HEK293T (cell line): ENCODE measurements at regions not wholly inside any gene's neighbourhood (a gene's known extent, or its start where the extent isn't known, plus 50 kb on each side); places are given as distances from the start of the nearest gene placed in this dataset.
A peak's percentile ranks its signal among the peaks of the same experiment; 100 is the strongest.

ENCODE experiments used
- CTCF ChIA-PET: fragments of 350-600 bp; formaldehyde crosslinking; extraction: SDS; loops from one replicate; lab custom pipeline; 2021; ENCODE audit warnings: antibody characterized with exemption, inconsistent platforms; lab: Yijun Ruan, JAX
- POLR2A ChIA-PET: fragments of 350-600 bp; formaldehyde crosslinking; extraction: SDS; loops from one replicate; lab custom pipeline; 2020; ENCODE audit warnings: antibody characterized with exemption, inconsistent platforms; lab: Yijun Ruan, JAX
- DNase-seq: peaks from one replicate; pipeline ENCODE4 v3.0.0; 2012; ENCODE audit warnings: mixed read lengths; ENCODE audit errors: extremely low spot score
- ARNT ChIP-seq: fragments of 450-650 bp; IDR thresholded peaks from 2 replicates; pipeline ENCODE4 v1.6.1; 2017; ENCODE audit warnings: mild to moderate bottlenecking
- BHLHE40 ChIP-seq: fragments of 450-650 bp; IDR thresholded peaks from 2 replicates; pipeline ENCODE4 v1.6.1; 2016; ENCODE audit warnings: mild to moderate bottlenecking, moderate library complexity, borderline replicate concordance
- CTBP1 ChIP-seq: fragments of 450-650 bp; IDR thresholded peaks from 2 replicates; pipeline ENCODE4 v1.6.1; 2016; ENCODE audit warnings: borderline replicate concordance
- ELF4 ChIP-seq: fragments of 450-650 bp; IDR thresholded peaks from 2 replicates; pipeline ENCODE4 v1.6.1; 2017; ENCODE audit warnings: antibody characterized with exemption
- FOXA1 ChIP-seq: fragments of 450-650 bp; IDR thresholded peaks from 2 replicates; pipeline ENCODE4 v1.6.1; 2016; ENCODE audit warnings: mild to moderate bottlenecking
- FOXK2 ChIP-seq: fragments of 450-650 bp; IDR thresholded peaks from 2 replicates; pipeline ENCODE4 v1.6.1; 2016; ENCODE audit warnings: mild to moderate bottlenecking
- FOXM1 ChIP-seq: fragments of 450-650 bp; IDR thresholded peaks from 2 replicates; pipeline ENCODE4 v1.6.1; 2017; ENCODE audit warnings: mild to moderate bottlenecking, borderline replicate concordance
- HDGF ChIP-seq: fragments of 450-650 bp; IDR thresholded peaks from 2 replicates; pipeline ENCODE4 v1.6.1; 2017; ENCODE audit warnings: antibody characterized with exemption, borderline replicate concordance
- L3MBTL2 ChIP-seq: fragments of 450-650 bp; conservative IDR thresholded peaks from 2 replicates; pipeline ENCODE4 v1.6.1; 2016; ENCODE audit warnings: mild to moderate bottlenecking
- LEF1 ChIP-seq: fragments of 450-650 bp; IDR thresholded peaks from 2 replicates; pipeline ENCODE4 v1.6.1; 2017; ENCODE audit warnings: mild to moderate bottlenecking, borderline replicate concordance
- NFRKB ChIP-seq: fragments of 450-650 bp; IDR thresholded peaks from 2 replicates; pipeline ENCODE4 v1.6.1; 2016; ENCODE audit warnings: mild to moderate bottlenecking, moderate library complexity
- SP1 ChIP-seq: fragments of 450-650 bp; IDR thresholded peaks from 2 replicates; pipeline ENCODE4 v1.6.1; 2017
- SUZ12 ChIP-seq: fragments of 450-650 bp; IDR thresholded peaks from 2 replicates; pipeline ENCODE4 v1.6.1; 2016; ENCODE audit warnings: mild to moderate bottlenecking
- TARDBP ChIP-seq: fragments of 450-650 bp; IDR thresholded peaks from 2 replicates; pipeline ENCODE4 v1.6.1; 2016
- ZNF384 ChIP-seq: fragments of 450-650 bp; IDR thresholded peaks from 2 replicates; pipeline ENCODE4 v1.6.1; 2016
- TF ChIP-seq, protein P1 (sequence below): fragments of 450-650 bp; IDR thresholded peaks from 2 replicates; pipeline ENCODE4 v1.6.1; 2016

GRCh38 chr6:138032571-138032970 lies 74.6 kb downstream of the PERP start:
- ChIA-PET POLR2A (no interaction called here), CTCF (interaction anchor here (1.3 kb wide), 1 partner anchor 26 kb away, joined by 4 read pairs; no protein-coding TSS in a partner anchor)
- TF ChIP-seq FOXM1 (no peak), CTBP1 (no peak), SUZ12 (no peak), ELF4 (no peak), NFRKB (no peak), FOXK2 (no peak), FOXA1 (no peak), HDGF (no peak), ARNT (no peak), LEF1 (no peak), ZNF384 (no peak), TARDBP (no peak), BHLHE40 (no peak), L3MBTL2 (no peak), SP1 (no peak)
- TF ChIP-seq, protein P1, sequence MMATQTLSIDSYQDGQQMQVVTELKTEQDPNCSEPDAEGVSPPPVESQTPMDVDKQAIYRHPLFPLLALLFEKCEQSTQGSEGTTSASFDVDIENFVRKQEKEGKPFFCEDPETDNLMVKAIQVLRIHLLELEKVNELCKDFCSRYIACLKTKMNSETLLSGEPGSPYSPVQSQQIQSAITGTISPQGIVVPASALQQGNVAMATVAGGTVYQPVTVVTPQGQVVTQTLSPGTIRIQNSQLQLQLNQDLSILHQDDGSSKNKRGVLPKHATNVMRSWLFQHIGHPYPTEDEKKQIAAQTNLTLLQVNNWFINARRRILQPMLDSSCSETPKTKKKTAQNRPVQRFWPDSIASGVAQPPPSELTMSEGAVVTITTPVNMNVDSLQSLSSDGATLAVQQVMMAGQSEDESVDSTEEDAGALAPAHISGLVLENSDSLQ, result no peak
- DNase-seq, result no peak

- POLR2A ChIA-PET, result no interaction called here
- DNase-seq, result no peak
Measured at GRCh38 chr6:138034229-138034628, 73.0 kb downstream of the PERP start.

GRCh38 chr6:138035070-138035469 lies 72.1 kb downstream of the PERP start:
- CTCF ChIA-PET, result no interaction called here
- TF ChIP-seq CTBP1 (no peak), SP1 (no peak), HDGF (no peak), TARDBP (no peak), BHLHE40 (no peak), FOXA1 (no peak), ELF4 (no peak)
- TF ChIP-seq, protein P1, result no peak
- POLR2A ChIA-PET, result interaction anchor here (0.6 to 1.1 kb wide), 2 partner anchors 53 to 71 kb away, joined by 3 to 4 read pairs; no protein-coding TSS in a partner anchor
- no peak for DNase-seq

More at GRCh38 chr6:138034229-138034628, 73.0 kb downstream of the PERP start:
- no peak for TF ChIP-seq FOXM1
- no peak for TF ChIP-seq NFRKB
- TF ChIP-seq BHLHE40, result no peak
- TF ChIP-seq TARDBP, result no peak
- TF ChIP-seq HDGF, result no peak
- TF ChIP-seq, protein P1, result no peak
- no peak for TF ChIP-seq L3MBTL2
- no peak for TF ChIP-seq LEF1
- no peak for TF ChIP-seq SUZ12
- TF ChIP-seq FOXK2, result no peak
- TF ChIP-seq SP1, result no peak
- TF ChIP-seq ZNF384, result no peak
- no peak for TF ChIP-seq ARNT
- TF ChIP-seq CTBP1, result no peak
- no peak for TF ChIP-seq FOXA1
- no peak for TF ChIP-seq ELF4
- CTCF ChIA-PET, result interaction anchor here (0.6 kb wide), 1 partner anchor 327 kb away, joined by 3 read pairs; no protein-coding TSS in a partner anchor

- TF ChIP-seq TARDBP, result no peak
- TF ChIP-seq SP1, result no peak
- no peak for TF ChIP-seq ZNF384
- no peak for TF ChIP-seq HDGF
- TF ChIP-seq FOXA1, result no peak
- TF ChIP-seq CTBP1, result no peak
- no peak for TF ChIP-seq FOXK2
- TF ChIP-seq, protein P1, result no peak
- no peak for TF ChIP-seq ELF4
- TF ChIP-seq LEF1, result no peak
- POLR2A ChIA-PET, result no interaction called here
- CTCF ChIA-PET, result interaction anchor here (0.6 kb wide), 1 partner anchor 174 kb away, joined by 3 read pairs; no protein-coding TSS in a partner anchor
- no peak for DNase-seq
Measured at GRCh38 chr6:138036111-138036510, 71.1 kb downstream of the PERP start.

DNA sequence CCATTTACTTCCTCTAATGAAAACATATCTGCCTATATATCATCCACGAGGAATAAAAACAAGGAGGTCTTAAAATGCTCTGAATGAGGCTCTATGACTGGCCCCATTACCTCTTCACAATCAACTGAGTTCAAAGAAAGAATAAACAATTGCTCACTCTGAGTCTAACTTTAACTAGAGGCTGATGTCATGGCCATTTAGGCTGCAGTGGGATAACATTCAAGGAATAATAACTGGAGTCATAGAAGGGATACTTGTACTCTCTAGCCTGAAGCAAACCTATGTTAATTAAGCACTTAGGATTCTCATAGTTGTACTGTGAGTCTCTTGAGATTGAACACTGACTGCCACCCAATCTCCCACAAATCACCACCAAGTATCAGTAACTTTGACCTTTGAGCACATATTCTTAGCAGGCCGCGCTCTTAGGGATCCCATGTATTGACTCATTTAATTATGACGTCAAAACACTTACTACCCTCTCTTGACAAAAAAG lies 70.2 kb downstream of the PERP start:
- ChIA-PET POLR2A (no interaction called here), CTCF (no interaction called here)
- DNase-seq, result no peak
- TF ChIP-seq SUZ12, result no peak
- TF ChIP-seq ZNF384, result no peak
- TF ChIP-seq, protein P1, result peak; percentile 66
- TF ChIP-seq BHLHE40, result no peak
- TF ChIP-seq ELF4, result no peak
- no peak for TF ChIP-seq NFRKB
- TF ChIP-seq TARDBP, result no peak
- peak; percentile 44; the same call in 1 of the 2 replicates for TF ChIP-seq CTBP1
- no peak for TF ChIP-seq FOXK2
- TF ChIP-seq SP1, result no peak
- no peak for TF ChIP-seq LEF1
- no peak for TF ChIP-seq HDGF
- no peak for TF ChIP-seq ARNT
- TF ChIP-seq FOXM1, result no peak
